ENCODE measurements at regions not wholly inside any gene's neighbourhood (a gene's known extent, or its start where the extent isn't known, plus 50 kb on each side); places are given as distances from the start of the nearest gene placed in this dataset.
"Not testable (repeated sequence)": the region's sequence is repeated elsewhere in the genome, so short reads cannot be mapped to it uniquely, and the experiment has no call there.

- Mint-ChIP-seq H3K27me3 (ENCODE audit: low read depth in 2 of 2) (peaks cover 5 to 17% of the 10 kb centered on the region in 2 donors), H3K27ac (no peak overlapping the region), H3K4me3 (no peak overlapping the region), H3K9me3 (peaks cover 4 to 6% of the 10 kb centered on the region in 2 donors), H3K36me3 (peaks cover 15% of the 10 kb centered on the region), H3K4me1 (no peaks in the 10 kb centered on the region)
- H3K4me1 ChIP-seq (ENCODE audit: control insufficient read depth, insufficient read depth, low read length), result no peaks in the 10 kb centered on the region
- H3K9me3 ChIP-seq (ENCODE audit: control insufficient read depth, insufficient read depth, low read length), result peaks cover 13% of the 10 kb centered on the region
- H3K27ac ChIP-seq (ENCODE audit: low read length), result no peak overlapping the region
- DNase-seq (no peak), ATAC-seq (no peak)
- 93% methylated on average over 3 of the region's 3 CpGs for WGBS (ENCODE audit: insufficient coverage)
- no peaks in the 10 kb centered on the region for H3K36me3 ChIP-seq (ENCODE audit: control insufficient read depth, insufficient read depth, low read length)
- TF ChIP-seq CTCF (IDR thresholded peaks at IDR 0.05), result no peak
- intact Hi-C loops (cut with micrococcal nuclease), result no loop called here
- H3K4me3 ChIP-seq (ENCODE audit: low read length), result no peak overlapping the region
- H3K27me3 ChIP-seq (ENCODE audit: control insufficient read depth, insufficient read depth, low read length), result no peaks in the 10 kb centered on the region
These were observed 82.8 kb upstream of the MRI1 start for GRCh38 chr19:13681509-13681908.

DNA sequence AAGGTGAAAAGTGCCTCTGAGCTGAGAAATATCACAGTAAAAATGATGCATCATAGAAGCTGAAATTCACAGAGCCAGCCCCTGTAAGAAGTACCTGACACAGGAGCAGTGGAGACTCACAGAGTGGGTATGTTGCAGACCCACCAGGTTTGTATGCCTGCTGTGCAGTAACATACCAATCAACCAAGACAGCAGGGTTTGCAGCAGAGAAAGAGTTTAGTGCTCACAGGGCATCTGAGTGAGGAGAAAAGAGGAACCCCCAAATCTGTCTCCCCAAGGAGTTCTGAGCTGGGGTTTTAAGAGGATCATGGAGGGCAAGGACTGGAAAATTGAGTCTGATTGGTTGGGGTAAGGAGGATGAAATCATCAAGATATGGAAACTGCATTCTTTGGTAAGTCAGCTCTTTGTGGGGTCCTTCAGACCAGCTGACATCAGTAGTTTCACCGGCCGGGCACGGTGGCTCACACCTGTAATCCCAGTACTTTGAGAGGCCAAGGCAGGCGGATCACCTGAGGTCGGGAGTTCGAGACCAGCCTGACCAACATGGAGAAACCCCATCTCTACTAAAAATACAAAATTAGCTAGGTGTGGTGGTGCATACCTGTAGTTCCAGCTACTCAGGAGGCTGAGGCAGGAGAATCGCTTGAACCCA, 83.5 kb upstream of the MRI1 start:
- not testable (repeated sequence) for H3K4me3 ChIP-seq (ENCODE audit: low read length)
- WGBS (ENCODE audit: insufficient coverage), result 100% methylated on average over 2 of the region's 7 CpGs

GRCh38 chr19:13676967-13677366, 87.4 kb upstream of the MRI1 start:
- H3K27me3 ChIP-seq (ENCODE audit: control insufficient read depth, insufficient read depth, low read length); H3K4me1 Mint-ChIP-seq; H3K4me3 ChIP-seq (ENCODE audit: low read length); H3K4me3 Mint-ChIP-seq; H3K9me3 Mint-ChIP-seq; ATAC-seq; H3K27ac ChIP-seq (ENCODE audit: low read length); H3K4me1 ChIP-seq (ENCODE audit: control insufficient read depth, insufficient read depth, low read length); DNase-seq; intact Hi-C loops (cut with micrococcal nuclease); H3K27ac Mint-ChIP-seq; H3K36me3 ChIP-seq (ENCODE audit: control insufficient read depth, insufficient read depth, low read length): not testable (repeated sequence)
- peaks cover 15% of the 10 kb centered on the region for H3K36me3 Mint-ChIP-seq
- WGBS (ENCODE audit: insufficient coverage), result 87% methylated on average over 5 of the region's 5 CpGs
- peaks cover 5 to 17% of the 10 kb centered on the region in 2 donors for H3K27me3 Mint-ChIP-seq (ENCODE audit: low read depth in 2 of 2)
- peaks cover 20% of the 10 kb centered on the region for H3K9me3 ChIP-seq (ENCODE audit: control insufficient read depth, insufficient read depth, low read length)

More for the DNA sequence above, 83.5 kb upstream of the MRI1 start:
- ATAC-seq; H3K4me3 Mint-ChIP-seq; intact Hi-C loops (cut with micrococcal nuclease); H3K4me1 Mint-ChIP-seq; H3K4me1 ChIP-seq (ENCODE audit: control insufficient read depth, insufficient read depth, low read length); H3K27ac ChIP-seq (ENCODE audit: low read length); H3K27ac Mint-ChIP-seq; H3K9me3 Mint-ChIP-seq; DNase-seq; H3K36me3 ChIP-seq (ENCODE audit: control insufficient read depth, insufficient read depth, low read length); H3K27me3 ChIP-seq (ENCODE audit: control insufficient read depth, insufficient read depth, low read length): not testable (repeated sequence)
- Mint-ChIP-seq H3K27me3 (ENCODE audit: low read depth in 2 of 2) (peaks cover 5 to 17% of the 10 kb centered on the region in 2 donors), H3K36me3 (peaks cover 15% of the 10 kb centered on the region)
- peaks cover 13% of the 10 kb centered on the region for H3K9me3 ChIP-seq (ENCODE audit: control insufficient read depth, insufficient read depth, low read length)

DNA sequence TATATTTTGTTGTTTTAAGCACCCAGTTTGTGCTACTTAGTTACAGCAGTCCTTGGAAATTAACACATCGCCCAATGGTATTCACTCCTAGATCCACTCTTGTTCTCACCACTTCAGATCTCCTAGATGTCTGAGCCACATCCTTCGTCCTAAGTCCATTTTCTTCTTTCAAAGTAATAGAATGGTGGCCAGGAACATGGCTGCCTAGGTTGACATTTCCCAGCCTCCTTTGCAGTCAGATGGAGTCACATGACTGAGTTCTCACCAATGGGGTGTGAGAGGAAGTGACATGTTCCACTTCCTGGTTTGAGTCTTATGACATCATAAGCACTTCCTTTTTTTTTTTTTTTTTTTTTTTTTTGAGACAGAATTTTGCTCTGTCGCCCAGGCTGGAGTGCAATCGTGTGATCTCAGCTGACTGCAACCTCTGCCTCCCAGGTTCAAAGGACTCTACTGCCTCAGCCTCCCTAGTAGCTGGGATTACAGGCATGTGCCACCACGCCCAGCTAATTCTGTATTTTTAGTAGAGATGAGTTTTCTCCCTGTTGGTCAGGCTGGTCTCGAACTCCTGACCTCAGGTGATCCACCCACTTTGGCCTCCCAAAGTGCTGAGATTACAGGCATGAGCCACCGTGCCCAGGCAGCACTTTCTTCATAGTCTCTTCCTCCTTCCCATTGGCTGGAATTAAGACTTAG, 91.7 kb upstream of the MRI1 start:
- H3K27me3 Mint-ChIP-seq (ENCODE audit: low read depth in 2 of 2); H3K27me3 ChIP-seq (ENCODE audit: control insufficient read depth, insufficient read depth, low read length); H3K36me3 Mint-ChIP-seq; H3K36me3 ChIP-seq (ENCODE audit: control insufficient read depth, insufficient read depth, low read length); H3K9me3 ChIP-seq (ENCODE audit: control insufficient read depth, insufficient read depth, low read length); H3K9me3 Mint-ChIP-seq; intact Hi-C loops (cut with micrococcal nuclease); H3K4me3 ChIP-seq (ENCODE audit: low read length); H3K4me3 Mint-ChIP-seq; H3K4me1 ChIP-seq (ENCODE audit: control insufficient read depth, insufficient read depth, low read length); H3K27ac Mint-ChIP-seq; H3K27ac ChIP-seq (ENCODE audit: low read length); H3K4me1 Mint-ChIP-seq: not testable (repeated sequence)
- WGBS (ENCODE audit: insufficient coverage), result 96% methylated on average over 7 of the region's 7 CpGs
- peak in 1 of 2 donors; percentile 55 for DNase-seq
- ATAC-seq, result peak in 2 of 3 donors; percentile 56 to 61

DNA sequence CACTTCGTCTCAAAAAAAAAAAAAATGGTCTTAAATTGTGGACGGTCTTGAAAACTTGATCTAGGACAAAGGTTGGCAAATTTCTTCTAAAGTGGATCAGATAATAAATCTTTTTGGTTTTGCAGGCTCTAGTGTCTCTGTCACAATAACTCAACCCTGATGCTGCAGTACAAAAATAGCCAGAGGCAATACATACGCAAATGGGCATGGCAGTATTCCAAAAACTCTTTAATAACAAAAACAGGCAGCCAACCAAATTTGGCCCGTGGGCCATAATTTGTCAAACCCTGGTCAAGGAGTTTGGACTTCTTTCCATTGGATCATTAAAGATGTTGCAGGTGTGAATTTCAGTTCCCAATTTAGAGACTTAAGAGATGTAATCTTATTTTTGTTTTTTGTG, 93.5 kb upstream of the MRI1 start:
- H3K9me3 ChIP-seq (ENCODE audit: control insufficient read depth, insufficient read depth, low read length), result peaks cover 7% of the 10 kb centered on the region
- no peaks in the 10 kb centered on the region for H3K36me3 ChIP-seq (ENCODE audit: control insufficient read depth, insufficient read depth, low read length)
- peaks cover 0 to 3% of the 10 kb centered on the region in 2 donors for H3K27me3 Mint-ChIP-seq (ENCODE audit: low read depth in 2 of 2)
- DNase-seq (no peak), ATAC-seq (no peak)
- no peaks in the 10 kb centered on the region for H3K27me3 ChIP-seq (ENCODE audit: control insufficient read depth, insufficient read depth, low read length)
- H3K9me3 Mint-ChIP-seq, result peaks cover 2% of the 10 kb centered on the region in 2 donors
- H3K36me3 Mint-ChIP-seq, result no peaks in the 10 kb centered on the region
- H3K4me3 Mint-ChIP-seq, result no peak overlapping the region
- no peaks in the 10 kb centered on the region for H3K4me1 ChIP-seq (ENCODE audit: control insufficient read depth, insufficient read depth, low read length)
- no peaks in the 10 kb centered on the region for H3K4me1 Mint-ChIP-seq
- no peak overlapping the region for H3K27ac ChIP-seq (ENCODE audit: low read length)
- TF ChIP-seq CTCF (IDR thresholded peaks at IDR 0.05), result no peak
- 81% methylated on average over 4 of the region's 4 CpGs for WGBS (ENCODE audit: insufficient coverage)
- no peak overlapping the region for H3K4me3 ChIP-seq (ENCODE audit: low read length)
- intact Hi-C loops (cut with micrococcal nuclease), result no loop called here
- H3K27ac Mint-ChIP-seq, result no peak overlapping the region

Measured in natural killer cell (primary cell).